ENCODE measurements at regions not wholly inside any gene's neighbourhood (a gene's known extent, or its start where the extent isn't known, plus 50 kb on each side); places are given as distances from the start of the nearest gene placed in this dataset.

GRCh38 chrX:142040906-142041305 lies 137.2 kb downstream of the MAGEC1 start:
- Histone ChIP-seq H2BK20ac (ENCODE audit: low read depth, low read length, poor library complexity, severe bottlenecking) (no peak overlapping the region), H2BK15ac (ENCODE audit: low read depth, low read length) (no peak overlapping the region), H4K20me1 (ENCODE audit: control insufficient read depth, insufficient read depth, insufficient read length) (no peaks in the 10 kb centered on the region), H2BK5ac (ENCODE audit: insufficient read length, low read length) (no peak overlapping the region), H3K79me1 (ENCODE audit: insufficient read depth, low read depth, low read length, poor library complexity, severe bottlenecking) (no peaks in the 10 kb centered on the region), H3T11ph (ENCODE audit: low read length) (no peak overlapping the region), H3K23me2 (ENCODE audit: insufficient read length, low read depth, low read length, poor library complexity, severe bottlenecking) (no peaks in the 10 kb centered on the region), H4K5ac (ENCODE audit: insufficient read length, low read depth, low read length) (no peak overlapping the region), H2BK12ac (ENCODE audit: insufficient read length, low read depth, low read length) (no peak overlapping the region), H3K18ac (ENCODE audit: insufficient read length, low read depth, low read length) (no peak overlapping the region), H3K79me2 (ENCODE audit: insufficient read depth, low read length) (no peaks in the 10 kb centered on the region), H3K9me3 (ENCODE audit: control insufficient read depth, low read depth, low read length) (peaks cover 6% of the 10 kb centered on the region), H2AFZ (ENCODE audit: low read length) (no peak overlapping the region), H4K91ac (ENCODE audit: insufficient read length, low read depth, low read length) (no peak overlapping the region), H3K9ac (ENCODE audit: extremely low read depth, insufficient read length, low read length) (no peak overlapping the region), H3K23ac (ENCODE audit: insufficient read length, low read depth, low read length) (no peak overlapping the region), H3K4ac (ENCODE audit: low read depth, low read length) (no peak overlapping the region), H2BK120ac (ENCODE audit: low read depth, low read length, poor library complexity, severe bottlenecking) (no peak overlapping the region), H3K4me1 (ENCODE audit: insufficient read depth, low read length) (no peaks in the 10 kb centered on the region), H3K27ac (ENCODE audit: insufficient read length, low read depth, low read length) (no peak overlapping the region), H4K8ac (replicated peaks; ENCODE audit: insufficient read length, low read depth, low read length) (no peak overlapping the region), H3K4me2 (ENCODE audit: insufficient read depth, insufficient read length, low read length) (no peak overlapping the region), H2AK5ac (ENCODE audit: insufficient read length, low read length) (no peak overlapping the region), H3K56ac (ENCODE audit: insufficient read length, low read depth, low read length) (no peak overlapping the region), H3K27me3 (ENCODE audit: insufficient read depth, low read length) (no peaks in the 10 kb centered on the region), H3K14ac (ENCODE audit: insufficient read depth, low read length) (no peak overlapping the region)
- H3K9me3 Mint-ChIP-seq = peaks cover 60 to 61% of the 10 kb centered on the region in 2 experiments
- H3K27me3 Mint-ChIP-seq (ENCODE audit: low read depth) = no peaks in the 10 kb centered on the region
- H3K4me3 Mint-ChIP-seq = no peak overlapping the region
- H3K27ac Mint-ChIP-seq = no peak overlapping the region
- WGBS (ENCODE audit: extremely low coverage, insufficient read length, low lambda C conversion rate) = no CpG with 5 or more reads among the region's 6 CpGs
- DNase-seq = no peak
- peaks cover 0 to 7% of the 10 kb centered on the region in 2 experiments; a peak in 1 of 4 replicates for H3K4me1 Mint-ChIP-seq
- H3K36me3 Mint-ChIP-seq (ENCODE audit: insufficient read depth in 1 of 3, low read depth in 3 of 3) = peaks cover 0 to 9% (median 6%) of the 10 kb centered on the region in 3 experiments; a peak in 5 of 7 replicates
- no peak for TF ChIP-seq CTCF (conservative IDR thresholded peaks at IDR 0.05)

Data from H9 (cell line).